DOHH2 (cell line): ENCODE measurements at regions not wholly inside any gene's neighbourhood (a gene's known extent, or its start where the extent isn't known, plus 50 kb on each side); places are given as distances from the start of the nearest gene placed in this dataset.

Experiments
- CTCF ChIP-seq: fragments of 200-600 bp; sonication (generic); IDR thresholded peaks from one replicate; pipeline ENCODE4 v1.5.1; 2014; ENCODE audit warnings: antibody characterized with exemption, mild to moderate bottlenecking, low read depth, low read length; ENCODE audit not compliant: poor library complexity, severe bottlenecking
- EZH2phosphoT487 ChIP-seq: fragments of 200-600 bp; sonication (generic); IDR thresholded peaks from 2 replicates; pipeline ENCODE4 v1.6.1; 2017; ENCODE audit warnings: borderline replicate concordance, mild to moderate bottlenecking, antibody characterized with exemption, low read length, moderate library complexity, mixed read lengths

- TF ChIP-seq CTCF (no peak), EZH2phosphoT487 (no peak)
Observed at GRCh38 chr15:29320420-29320819, 50.8 kb upstream of the NSMCE3 start.
